Thyroid gland (tissue), 4 donors: ENCODE measurements at regions not wholly inside any gene's neighbourhood (a gene's known extent, or its start where the extent isn't known, plus 50 kb on each side); places are given as distances from the start of the nearest gene placed in this dataset.
A peak's percentile ranks its signal among the peaks of the same experiment; 100 is the strongest.

Source experiments
- DNase-seq, 2 donors: peaks; one replicate each; pipeline ENCODE4 v3.0.0-alpha.2; 2019
- H3K27ac ChIP-seq, 3 donors: fragments of 200-600 bp; sonication (generic); 1 replicate in 2 of 3; 2 replicates in 1 of 3; pipeline ENCODE4 v1.5.1; 2016 to 2019; ENCODE audit warnings: mild to moderate bottlenecking in 1 of 3, moderate library complexity in 1 of 3
- H3K27me3 ChIP-seq: fragments of 200-600 bp; sonication (generic); one replicate; pipeline ENCODE4 v1.5.1; 2019
- H3K36me3 ChIP-seq, 2 donors: fragments of 200-600 bp; sonication (generic); one replicate each; pipeline ENCODE4 v1.5.1; 2016 to 2019
- H3K4me1 ChIP-seq, 2 donors: fragments of 200-600 bp; sonication (generic); one replicate each; pipeline ENCODE4 v1.5.1; 2017 to 2019
- H3K4me3 ChIP-seq, 3 donors: fragments of 200-600 bp; sonication (generic); replicated peaks in 1 of 3; 1 replicate in 2 of 3; 2 replicates in 1 of 3; pipeline ENCODE4 v1.5.1; 2016; ENCODE audit warnings: mild to moderate bottlenecking in 1 of 3
- H3K9me3 ChIP-seq: fragments of 200-600 bp; sonication (generic); one replicate; pipeline ENCODE4 v1.5.1; 2017
- CTCF ChIP-seq, 6 experiments: fragments of 200-600 bp in 3 of 6; fragments of 450-650 bp in 3 of 6; sonication (generic) in 3 of 6; IDR thresholded peaks; one replicate each; pipeline ENCODE4 v1.5.1; 2016 to 2019; ENCODE audit warnings: antibody characterized with exemption in 6 of 6, mild to moderate bottlenecking in 2 of 6, inconsistent platforms in 1 of 6, moderate library complexity in 1 of 6
- POLR2A ChIP-seq, 2 donors: fragments of 450-650 bp; IDR thresholded peaks; one replicate each; pipeline ENCODE4 v1.6.1; 2017; ENCODE audit warnings: antibody characterized with exemption in 2 of 2, mild to moderate bottlenecking in 2 of 2, moderate library complexity in 1 of 2
- WGBS, 2 donors: methylation state at CpG; one replicate each; pipeline ENCODE4 v1.1.5; 2017; 5-methylcytosine and 5-hydroxymethylcytosine counted together
- intact Hi-C: fragments of 100-400 bp; cut with DNase I; formaldehyde crosslinking; loops from one replicate; pipeline ENCODE4 v1.15.1; 2023

- Histone ChIP-seq H3K9me3 (no peaks in the 10 kb centered on the region), H3K27ac (no peak overlapping the region), H3K27me3 (no peaks in the 10 kb centered on the region), H3K36me3 (no peaks in the 10 kb centered on the region), H3K4me3 (no peak overlapping the region), H3K4me1 (no peaks in the 10 kb centered on the region)
- DNase-seq = peak; percentile 24 to 44
- intact Hi-C loops = no loop called here
- WGBS, 2 donors = 15 to 18% methylated on average over 4 of the region's 4 CpGs
- TF ChIP-seq CTCF (IDR thresholded peaks at IDR 0.05) (peak in 2 of 6 experiments; percentile 30 to 38), POLR2A (IDR thresholded peaks at IDR 0.05) (no peak)
Measured at GRCh38 chrX:79270401-79270800, 96.7 kb downstream of the ITM2A start.

GRCh38 chrX:79268788-79269187 lies 98.3 kb downstream of the ITM2A start:
- Histone ChIP-seq H3K36me3 (no peaks in the 10 kb centered on the region), H3K4me1 (no peaks in the 10 kb centered on the region), H3K27me3 (no peaks in the 10 kb centered on the region), H3K9me3 (no peaks in the 10 kb centered on the region), H3K27ac (no peak overlapping the region), H3K4me3 (no peak overlapping the region)
- 63 to 73% methylated on average over 2 of the region's 2 CpGs for WGBS, 2 donors
- no peak for DNase-seq
- no peak for TF ChIP-seq POLR2A (IDR thresholded peaks at IDR 0.05)
- TF ChIP-seq CTCF (IDR thresholded peaks at IDR 0.05) = no peak
- intact Hi-C loops = no loop called here

GRCh38 chrX:79266702-79267101 lies 100.4 kb downstream of the ITM2A start:
- Histone ChIP-seq H3K4me3 (no peak overlapping the region), H3K27ac (no peak overlapping the region), H3K4me1 (no peaks in the 10 kb centered on the region), H3K27me3 (no peaks in the 10 kb centered on the region), H3K9me3 (no peaks in the 10 kb centered on the region), H3K36me3 (no peaks in the 10 kb centered on the region)
- intact Hi-C loops = no loop called here
- no peak for DNase-seq
- TF ChIP-seq POLR2A (IDR thresholded peaks at IDR 0.05) = no peak
- no peak for TF ChIP-seq CTCF (IDR thresholded peaks at IDR 0.05)
- 94 to 96% methylated on average over 6 of the region's 6 CpGs for WGBS, 2 donors

GRCh38 chrX:79263550-79263949 lies 103.6 kb downstream of the ITM2A start:
- no peak overlapping the region for H3K27ac ChIP-seq
- TF ChIP-seq POLR2A (IDR thresholded peaks at IDR 0.05) (no peak), CTCF (IDR thresholded peaks at IDR 0.05) (no peak)
- H3K9me3 ChIP-seq = no peaks in the 10 kb centered on the region
- H3K4me1 ChIP-seq = no peaks in the 10 kb centered on the region
- intact Hi-C loops = no loop called here
- no peak overlapping the region for H3K4me3 ChIP-seq
- 89 to 93% methylated on average over 1 of the region's 1 CpG for WGBS, 2 donors
- DNase-seq = no peak
- H3K36me3 ChIP-seq = no peaks in the 10 kb centered on the region
- no peaks in the 10 kb centered on the region for H3K27me3 ChIP-seq

- no peak for TF ChIP-seq POLR2A (IDR thresholded peaks at IDR 0.05)
- TF ChIP-seq CTCF (IDR thresholded peaks at IDR 0.05) = no peak
- no peak overlapping the region for H3K4me3 ChIP-seq
- 16 to 47% methylated on average over 2 of the region's 2 CpGs for WGBS, 2 donors
- no peaks in the 10 kb centered on the region for H3K4me1 ChIP-seq
- no peaks in the 10 kb centered on the region for H3K9me3 ChIP-seq
- no peaks in the 10 kb centered on the region for H3K36me3 ChIP-seq
- intact Hi-C loops = no loop called here
- no peak overlapping the region for H3K27ac ChIP-seq
- DNase-seq = no peak
- no peaks in the 10 kb centered on the region for H3K27me3 ChIP-seq
Measured at GRCh38 chrX:79259073-79259689, 108.0 kb downstream of the ITM2A start.
